Stimulated activated CD4-positive, alpha-beta T cell treated with anti-CD3 and anti-CD28 coated beads, TNF-alpha, amount 100 ng/mL, for 48 hours (primary cell): ENCODE measurements at regions not wholly inside any gene's neighbourhood (a gene's known extent, or its start where the extent isn't known, plus 50 kb on each side); places are given as distances from the start of the nearest gene placed in this dataset.

Experiments
- DNase-seq, 3 donors: peaks; one replicate each; pipeline ENCODE4 v3.0.0-alpha.2; 2020; ENCODE audit warnings: low read depth in 3 of 3

GRCh38 chr2:128777196-128778035, 458.7 kb upstream of the HS6ST1 start:
- no peak for DNase-seq

GRCh38 chr2:128778843-128779242, 460.2 kb upstream of the HS6ST1 start:
- no peak for DNase-seq

- DNase-seq, result no peak
These were observed 460.8 kb upstream of the HS6ST1 start for GRCh38 chr2:128779301-128780095.

GRCh38 chr2:128780434-128781080, 461.9 kb upstream of the HS6ST1 start:
- DNase-seq, result no peak

GRCh38 chr2:128781166-128781565, 462.5 kb upstream of the HS6ST1 start:
- DNase-seq, result no peak

- DNase-seq, result no peak
These were observed 463.1 kb upstream of the HS6ST1 start for GRCh38 chr2:128781585-128782385.

- DNase-seq, result no peak
These were observed 463.9 kb upstream of the HS6ST1 start for GRCh38 chr2:128782411-128783192.

GRCh38 chr2:128783193-128783671, 464.6 kb upstream of the HS6ST1 start:
- DNase-seq, result no peak

- DNase-seq, result no peak
These were observed 465.2 kb upstream of the HS6ST1 start for GRCh38 chr2:128783896-128784295.

GRCh38 chr2:128784626-128785306, 466.1 kb upstream of the HS6ST1 start:
- DNase-seq, result no peak

- DNase-seq, result no peak
These were observed 467.6 kb upstream of the HS6ST1 start for GRCh38 chr2:128786316-128786715.

- DNase-seq, result no peak
These were observed 468.2 kb upstream of the HS6ST1 start for GRCh38 chr2:128786741-128787478.

- DNase-seq, result no peak
These were observed 468.9 kb upstream of the HS6ST1 start for GRCh38 chr2:128787616-128788015.

GRCh38 chr2:128788636-128789220, 470.1 kb upstream of the HS6ST1 start:
- no peak for DNase-seq

- no peak for DNase-seq
These were observed 470.6 kb upstream of the HS6ST1 start for GRCh38 chr2:128789221-128789620.

GRCh38 chr2:128789776-128790455, 471.2 kb upstream of the HS6ST1 start:
- DNase-seq, result no peak

- no peak for DNase-seq
These were observed 471.9 kb upstream of the HS6ST1 start for GRCh38 chr2:128790541-128791001.
